ENCODE measurements at regions not wholly inside any gene's neighbourhood (a gene's known extent, or its start where the extent isn't known, plus 50 kb on each side); places are given as distances from the start of the nearest gene placed in this dataset.

GRCh38 chr2:185268651-185269050 is 470.0 kb upstream of the FSIP2 start:
- no peak for TF ChIP-seq CTCF (IDR thresholded peaks at IDR 0.05)
- no peak for TF ChIP-seq POLR2A (IDR thresholded peaks at IDR 0.05)

All from uterus (tissue), 2 donors.